ENCODE measurements at regions not wholly inside any gene's neighbourhood (a gene's known extent, or its start where the extent isn't known, plus 50 kb on each side); places are given as distances from the start of the nearest gene placed in this dataset.
"Not testable (repeated sequence)": the region's sequence is repeated elsewhere in the genome, so short reads cannot be mapped to it uniquely, and the experiment has no call there.

DNA sequence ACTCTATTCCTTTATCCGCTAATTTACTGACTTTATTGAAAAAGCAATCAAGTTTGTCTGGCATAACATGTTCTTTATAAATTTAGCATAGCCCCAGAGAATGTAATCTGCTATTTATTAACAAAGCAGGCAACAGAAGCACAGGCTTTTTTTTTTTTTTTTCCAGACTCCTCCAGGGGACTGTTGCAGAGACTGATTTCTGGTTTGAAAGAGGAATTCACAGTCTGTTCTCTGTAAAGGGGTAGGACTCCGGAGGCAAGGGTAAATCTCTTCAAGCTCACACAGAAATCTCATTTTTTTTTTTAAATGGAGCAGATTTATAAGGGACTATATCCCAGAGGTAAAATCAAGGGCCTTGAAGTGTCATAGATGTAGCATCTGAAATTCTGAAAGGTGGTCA lies 1386.5 kb upstream of the CDH8 start:
- no peak for DNase-seq
- ATAC-seq (replicated peaks): no peak
- no peak overlapping the region for H3K4me3 Mint-ChIP-seq
- no peak overlapping the region for H3K27ac Mint-ChIP-seq
- H3K27me3 Mint-ChIP-seq: no peaks in the 10 kb centered on the region
- peaks cover 1 to 8% of the 10 kb centered on the region in 2 donors for H3K9me3 Mint-ChIP-seq
- H3K36me3 Mint-ChIP-seq: no peaks in the 10 kb centered on the region
- no peaks in the 10 kb centered on the region for H3K4me1 Mint-ChIP-seq

DNA sequence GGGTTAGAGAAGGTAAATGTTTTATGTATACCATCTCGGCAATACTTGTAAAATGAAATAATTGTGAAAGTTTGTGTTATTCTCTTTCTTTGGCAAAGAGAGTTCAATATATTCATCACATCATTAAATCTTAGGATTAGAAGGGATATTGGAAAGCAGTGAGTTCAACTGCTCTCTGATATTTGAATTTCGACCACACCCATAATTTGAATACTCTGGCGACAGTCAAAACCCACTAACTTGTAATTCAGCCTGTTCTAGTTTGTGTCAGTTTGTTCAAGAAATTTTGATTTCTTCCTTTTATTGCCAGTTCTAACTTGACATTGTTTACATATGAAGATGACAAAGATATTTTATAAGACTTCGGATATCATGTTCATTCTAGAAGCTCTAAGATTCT lies 1380.5 kb upstream of the CDH8 start:
- DNase-seq: no peak
- no peaks in the 10 kb centered on the region for H3K4me1 Mint-ChIP-seq
- H3K27me3 Mint-ChIP-seq: no peaks in the 10 kb centered on the region
- no peaks in the 10 kb centered on the region for H3K9me3 Mint-ChIP-seq
- no peak overlapping the region for H3K27ac Mint-ChIP-seq
- no peaks in the 10 kb centered on the region for H3K36me3 Mint-ChIP-seq
- no peak for ATAC-seq (replicated peaks)
- H3K4me3 Mint-ChIP-seq: no peak overlapping the region

DNA sequence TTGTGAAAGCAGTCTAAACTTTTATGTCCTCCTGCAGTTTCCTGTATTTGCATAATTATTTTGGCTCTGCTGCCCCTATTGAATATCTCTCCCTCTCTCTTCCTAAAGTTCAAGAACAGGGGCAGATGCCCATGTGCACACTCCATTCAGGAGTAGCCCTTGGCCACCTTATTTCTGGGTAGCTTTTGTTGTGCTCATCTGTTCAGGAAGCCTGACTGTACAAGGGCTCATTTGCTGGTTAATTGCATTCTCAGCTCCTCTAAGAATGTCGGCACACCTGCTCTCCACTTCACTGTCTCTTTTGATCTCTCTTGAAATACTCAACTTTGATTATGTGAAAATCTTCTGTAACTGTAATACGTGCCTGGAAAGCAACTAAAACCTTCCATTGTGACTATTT lies 1378.8 kb upstream of the CDH8 start:
- no peak for DNase-seq
- no peak for ATAC-seq (replicated peaks)
- no peaks in the 10 kb centered on the region for H3K27me3 Mint-ChIP-seq
- no peaks in the 10 kb centered on the region for H3K4me1 Mint-ChIP-seq
- H3K4me3 Mint-ChIP-seq: no peak overlapping the region
- H3K9me3 Mint-ChIP-seq: no peaks in the 10 kb centered on the region
- no peaks in the 10 kb centered on the region for H3K36me3 Mint-ChIP-seq
- H3K27ac Mint-ChIP-seq: no peak overlapping the region

DNA sequence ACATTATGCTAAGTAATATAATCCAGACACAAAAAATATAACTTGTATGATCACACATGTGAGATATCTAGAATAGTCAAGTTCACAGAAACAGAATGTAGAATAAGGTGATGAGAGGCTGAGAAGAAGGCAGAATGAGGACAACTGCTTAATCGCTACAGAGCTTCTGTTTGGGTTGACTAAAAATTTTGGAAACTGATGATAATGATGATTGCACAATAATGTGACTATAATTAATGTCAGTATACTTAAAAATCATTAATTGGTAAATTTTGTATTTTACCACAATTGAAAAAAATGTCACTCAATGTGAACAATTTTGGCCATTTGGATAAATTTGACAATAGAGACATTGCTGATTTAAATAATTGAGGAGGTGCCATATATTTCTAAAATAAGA lies 1374.4 kb upstream of the CDH8 start:
- Mint-ChIP-seq H3K4me1 (no peaks in the 10 kb centered on the region), H3K9me3 (no peaks in the 10 kb centered on the region), H3K4me3 (no peak overlapping the region), H3K36me3 (no peaks in the 10 kb centered on the region), H3K27ac (no peak overlapping the region), H3K27me3 (no peaks in the 10 kb centered on the region)
- no peak for DNase-seq
- no peak for ATAC-seq (replicated peaks)

GRCh38 chr16:63403792-63404191 lies 1367.6 kb upstream of the CDH8 start:
- no peak overlapping the region for H3K4me3 Mint-ChIP-seq
- H3K4me1 Mint-ChIP-seq: no peaks in the 10 kb centered on the region
- DNase-seq (no peak), ATAC-seq (replicated peaks) (no peak)
- H3K36me3 Mint-ChIP-seq: no peaks in the 10 kb centered on the region
- no peak overlapping the region for H3K27ac Mint-ChIP-seq
- H3K27me3 Mint-ChIP-seq: no peaks in the 10 kb centered on the region
- H3K9me3 Mint-ChIP-seq: peaks cover 3 to 4% of the 10 kb centered on the region in 2 donors

DNA sequence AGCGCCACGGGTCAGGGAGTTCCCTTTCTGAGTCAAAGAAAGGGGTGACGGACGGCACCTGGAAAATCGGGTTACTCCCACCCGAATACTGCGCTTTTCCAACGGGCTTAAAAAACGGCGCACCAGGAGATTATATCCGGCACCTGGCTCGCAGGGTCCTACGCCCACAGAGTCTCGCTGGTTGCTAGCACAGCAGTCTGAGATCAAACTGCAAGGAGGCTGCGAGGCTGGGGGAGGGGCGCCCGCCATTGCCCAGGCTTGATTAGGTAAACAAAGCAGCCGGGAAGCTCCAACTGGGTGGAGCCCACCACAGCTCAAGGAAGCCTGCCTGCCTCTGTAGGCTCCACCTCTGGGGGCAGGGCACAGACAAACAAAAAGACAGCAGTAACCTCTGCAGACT lies 1352.0 kb upstream of the CDH8 start:
- not testable (repeated sequence) for H3K36me3 Mint-ChIP-seq, H3K27ac Mint-ChIP-seq, H3K27me3 Mint-ChIP-seq

DNA sequence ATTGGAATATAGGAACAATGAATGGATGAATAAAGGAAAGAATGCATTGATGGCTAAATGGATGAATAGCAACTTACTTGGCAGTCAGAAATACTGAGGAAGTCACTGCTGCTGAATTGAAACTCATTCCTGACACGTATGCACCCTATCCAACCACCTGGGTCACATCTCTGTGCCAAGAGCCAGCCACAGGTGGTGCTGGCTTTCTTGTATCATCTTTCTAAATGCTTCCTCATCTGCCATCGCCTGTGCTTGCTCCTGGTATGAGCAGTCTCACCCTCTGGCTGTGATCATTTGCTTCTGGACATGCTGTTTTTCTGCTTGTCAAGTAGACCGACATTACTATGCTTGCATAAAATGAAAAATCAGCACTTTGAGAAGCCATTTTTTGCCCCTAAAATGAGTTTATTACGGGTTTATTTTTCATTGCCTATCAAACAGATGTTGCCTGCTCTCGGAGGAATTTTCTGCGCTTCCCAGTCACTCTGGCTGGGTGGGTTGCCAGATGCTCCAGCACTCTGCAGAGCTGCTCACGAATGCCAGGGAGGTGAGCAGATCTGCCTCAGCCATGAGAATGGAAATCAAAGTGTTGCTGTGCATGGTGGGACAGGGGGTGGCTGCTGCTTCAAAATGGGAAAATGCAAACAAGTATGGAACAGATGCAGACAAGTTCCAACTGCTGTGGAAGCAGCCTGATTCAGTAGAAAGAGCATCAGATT lies 1349.6 kb upstream of the CDH8 start:
- Mint-ChIP-seq H3K36me3 (no peaks in the 10 kb centered on the region), H3K27ac (no peak overlapping the region), H3K27me3 (no peaks in the 10 kb centered on the region), H3K4me3 (no peak overlapping the region), H3K4me1 (no peaks in the 10 kb centered on the region), H3K9me3 (no peaks in the 10 kb centered on the region)
- ATAC-seq (replicated peaks) (no peak), DNase-seq (no peak)

More for the DNA sequence above, 1352.0 kb upstream of the CDH8 start:
- not testable (repeated sequence) for DNase-seq; H3K9me3 Mint-ChIP-seq; H3K4me3 Mint-ChIP-seq; H3K4me1 Mint-ChIP-seq; ATAC-seq (replicated peaks)

DNA sequence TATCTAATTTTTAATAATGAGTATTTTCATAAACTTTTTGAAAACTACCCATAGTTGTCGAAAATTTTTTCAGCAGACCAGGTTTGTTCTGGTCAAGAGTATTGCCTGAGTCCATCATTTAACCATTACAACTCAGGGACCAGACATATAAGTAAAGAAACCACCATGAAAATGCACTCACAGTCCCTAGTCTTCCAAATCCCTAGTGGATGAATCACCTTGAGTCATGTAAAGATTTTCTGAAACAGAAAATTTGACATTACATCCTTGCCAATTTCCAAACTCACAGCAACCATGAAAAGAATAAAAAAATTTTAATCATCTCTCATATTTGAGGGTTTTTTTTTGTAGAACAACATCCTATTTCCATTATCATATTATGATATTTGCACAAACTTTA lies 1337.5 kb upstream of the CDH8 start:
- Mint-ChIP-seq H3K27ac (no peak overlapping the region), H3K4me1 (no peaks in the 10 kb centered on the region), H3K27me3 (no peaks in the 10 kb centered on the region), H3K36me3 (no peaks in the 10 kb centered on the region), H3K4me3 (no peak overlapping the region), H3K9me3 (peaks cover 2 to 6% of the 10 kb centered on the region in 2 donors)
- ATAC-seq (replicated peaks) (no peak), DNase-seq (no peak)

GRCh38 chr16:63372815-63373214 lies 1336.6 kb upstream of the CDH8 start:
- Mint-ChIP-seq H3K4me3 (no peak overlapping the region), H3K36me3 (no peaks in the 10 kb centered on the region), H3K4me1 (no peaks in the 10 kb centered on the region), H3K27ac (no peak overlapping the region), H3K9me3 (peaks cover 2 to 6% of the 10 kb centered on the region in 2 donors), H3K27me3 (no peaks in the 10 kb centered on the region)
- no peak for DNase-seq
- no peak for ATAC-seq (replicated peaks)

DNA sequence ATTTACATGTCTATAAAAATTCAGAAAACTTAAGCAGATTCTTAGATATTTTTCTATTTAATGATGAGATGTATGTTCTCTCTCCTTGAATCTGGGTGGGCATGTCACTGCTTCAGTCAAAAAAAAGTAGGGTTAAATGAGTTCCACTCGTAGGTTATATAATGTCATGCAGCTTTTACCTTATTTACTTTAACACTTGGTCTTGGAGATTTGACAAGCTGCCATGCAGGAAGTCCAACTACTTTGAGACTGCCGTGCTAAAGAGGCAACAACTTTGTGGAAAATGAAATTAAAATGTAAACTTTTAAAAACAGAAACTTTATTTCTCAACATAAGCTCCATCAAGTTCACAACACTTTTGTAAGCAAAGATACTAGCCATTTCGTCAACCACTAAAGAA lies 1336.0 kb upstream of the CDH8 start:
- Mint-ChIP-seq H3K36me3 (no peaks in the 10 kb centered on the region), H3K27ac (no peak overlapping the region), H3K27me3 (no peaks in the 10 kb centered on the region), H3K4me1 (no peaks in the 10 kb centered on the region), H3K4me3 (no peak overlapping the region), H3K9me3 (peaks cover 2 to 6% of the 10 kb centered on the region in 2 donors)
- ATAC-seq (replicated peaks) (no peak), DNase-seq (no peak)

GRCh38 chr16:63365649-63366304 lies 1329.5 kb upstream of the CDH8 start:
- H3K9me3 Mint-ChIP-seq: no peaks in the 10 kb centered on the region
- H3K36me3 Mint-ChIP-seq: no peaks in the 10 kb centered on the region
- DNase-seq (no peak), ATAC-seq (replicated peaks) (no peak)
- no peak overlapping the region for H3K4me3 Mint-ChIP-seq
- no peaks in the 10 kb centered on the region for H3K27me3 Mint-ChIP-seq
- H3K4me1 Mint-ChIP-seq: no peaks in the 10 kb centered on the region
- no peak overlapping the region for H3K27ac Mint-ChIP-seq

DNA sequence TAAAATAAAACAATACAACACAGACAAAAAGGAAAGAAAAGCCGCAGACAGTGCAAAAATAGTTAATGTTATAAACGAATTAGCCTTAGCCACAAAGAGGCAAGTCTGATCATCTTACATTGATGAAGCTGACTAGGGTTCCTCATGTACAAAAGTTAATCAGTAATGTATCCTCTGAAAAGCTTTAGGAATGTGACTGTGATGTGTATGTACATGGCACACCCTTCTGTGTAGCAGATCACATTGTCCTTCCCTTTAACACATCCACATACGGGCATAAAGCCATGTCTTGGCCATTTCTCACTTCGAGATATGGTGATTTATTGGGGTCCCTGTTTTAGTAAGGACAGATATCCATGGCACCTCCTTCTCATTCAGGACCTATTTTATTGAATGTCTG lies 1327.5 kb upstream of the CDH8 start:
- Mint-ChIP-seq H3K27me3 (no peaks in the 10 kb centered on the region), H3K27ac (no peak overlapping the region), H3K4me3 (no peak overlapping the region), H3K36me3 (no peaks in the 10 kb centered on the region), H3K4me1 (no peaks in the 10 kb centered on the region), H3K9me3 (no peaks in the 10 kb centered on the region)
- DNase-seq: no peak
- no peak for ATAC-seq (replicated peaks)

GRCh38 chr16:63361032-63361624 lies 1324.9 kb upstream of the CDH8 start:
- peak; percentile 51 to 54 for ATAC-seq (replicated peaks)
- no peak for DNase-seq
- Mint-ChIP-seq H3K36me3 (no peaks in the 10 kb centered on the region), H3K4me3 (no peak overlapping the region), H3K9me3 (no peaks in the 10 kb centered on the region), H3K27me3 (no peaks in the 10 kb centered on the region), H3K27ac (no peak overlapping the region), H3K4me1 (no peaks in the 10 kb centered on the region)

DNA sequence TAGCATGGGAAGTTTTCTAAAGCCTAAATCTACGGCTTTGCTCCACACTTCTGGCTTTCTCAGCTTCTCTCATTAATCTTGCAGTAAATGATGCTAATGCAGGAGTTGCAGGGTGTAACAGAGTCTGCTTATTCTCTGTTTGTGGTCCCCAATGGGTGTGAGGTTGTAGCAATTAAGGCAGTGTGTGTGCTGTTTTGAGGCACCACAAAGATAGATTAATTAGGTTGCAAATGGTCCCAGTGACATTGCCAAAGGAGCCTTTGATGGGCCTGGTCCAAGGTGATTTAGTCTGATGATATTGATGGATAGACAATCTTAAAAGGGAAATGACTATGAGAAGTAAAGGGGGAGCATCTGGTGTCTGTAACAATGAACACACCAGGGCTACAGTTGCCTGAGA lies 1313.7 kb upstream of the CDH8 start:
- Mint-ChIP-seq H3K4me1 (no peaks in the 10 kb centered on the region), H3K27me3 (no peaks in the 10 kb centered on the region), H3K36me3 (no peaks in the 10 kb centered on the region), H3K9me3 (peaks cover 0 to 1% of the 10 kb centered on the region in 2 donors), H3K4me3 (no peak overlapping the region), H3K27ac (no peak overlapping the region)
- DNase-seq: no peak
- no peak for ATAC-seq (replicated peaks)

GRCh38 chr16:63346000-63346399 lies 1309.8 kb upstream of the CDH8 start:
- H3K4me3 Mint-ChIP-seq: no peak overlapping the region

More at GRCh38 chr16:63346000-63346399, 1309.8 kb upstream of the CDH8 start:
- H3K27ac Mint-ChIP-seq: no peak overlapping the region
- H3K36me3 Mint-ChIP-seq: no peaks in the 10 kb centered on the region
- H3K4me1 Mint-ChIP-seq: no peaks in the 10 kb centered on the region
- H3K9me3 Mint-ChIP-seq: peaks cover 1 to 4% of the 10 kb centered on the region in 2 donors
- no peaks in the 10 kb centered on the region for H3K27me3 Mint-ChIP-seq
- no peak for ATAC-seq (replicated peaks)
- DNase-seq: no peak
